Liver (tissue), 8 donors: ENCODE measurements at regions not wholly inside any gene's neighbourhood (a gene's known extent, or its start where the extent isn't known, plus 50 kb on each side); places are given as distances from the start of the nearest gene placed in this dataset.

ENCODE experiments used
- DNase-seq: peaks from one replicate; pipeline ENCODE4 v3.0.0-alpha.2; 2017; ENCODE audit warnings: low spot score
- H3K27ac ChIP-seq, 2 donors: one replicate each; pipeline ENCODE4 v1.7.0; 2013; ENCODE audit warnings: inconsistent platforms in 2 of 2, low read length in 2 of 2, control low read depth in 1 of 2, low read depth in 1 of 2, mild to moderate bottlenecking in 1 of 2
- H3K27me3 ChIP-seq, 4 donors: one replicate each; pipeline versions ENCODE4 v1.6.1 to v1.7.0; 2013; ENCODE audit warnings: low read length in 3 of 4, inconsistent platforms in 1 of 4, mild to moderate bottlenecking in 1 of 4, moderate library complexity in 1 of 4; ENCODE audit not compliant: control insufficient read depth in 4 of 4, insufficient read depth in 4 of 4
- H3K36me3 ChIP-seq, 4 donors: one replicate each; pipeline versions ENCODE4 v1.6.1 to v1.7.0; 2013; ENCODE audit warnings: low read length in 3 of 4, mild to moderate bottlenecking in 3 of 4, low read depth in 1 of 4, moderate library complexity in 1 of 4; ENCODE audit not compliant: control insufficient read depth in 4 of 4, insufficient read depth in 3 of 4
- H3K4me1 ChIP-seq, 4 donors: one replicate each; pipeline versions ENCODE4 v1.6.1 to v1.7.0; 2013; ENCODE audit warnings: low read length in 3 of 4, mild to moderate bottlenecking in 3 of 4, moderate library complexity in 1 of 4; ENCODE audit not compliant: control insufficient read depth in 4 of 4, insufficient read depth in 4 of 4
- H3K4me3 ChIP-seq, 3 donors: one replicate each; pipeline versions ENCODE4 v1.6.1 to v1.7.0; 2013; ENCODE audit warnings: low read length in 3 of 3, control low read depth in 1 of 3, low read depth in 1 of 3, mild to moderate bottlenecking in 1 of 3
- H3K9ac ChIP-seq, 2 donors: one replicate each; pipeline ENCODE4 v1.7.0; 2013; ENCODE audit warnings: low read length in 2 of 2, mild to moderate bottlenecking in 2 of 2, moderate library complexity in 2 of 2, control low read depth in 1 of 2, low read depth in 1 of 2
- H3K9me3 ChIP-seq, 4 donors: one replicate each; pipeline versions ENCODE4 v1.6.1 to v1.7.0; 2013; ENCODE audit warnings: low read length in 3 of 4; ENCODE audit not compliant: control insufficient read depth in 4 of 4
- ATF3 ChIP-seq: IDR thresholded peaks from 2 replicates; pipeline ENCODE4 v1.6.1; 2016; ENCODE audit warnings: antibody characterized with exemption
- CTCF ChIP-seq: fragments of 150-350 bp; IDR thresholded peaks from 2 replicates; pipeline ENCODE4 v1.5.1; 2017; ENCODE audit warnings: improper control_type of control experiment, low read depth, low read length; ENCODE audit not compliant: missing input control
- EGR1 ChIP-seq, 2 donors: IDR thresholded peaks; 2 replicates each; pipeline ENCODE4 v1.6.1; 2016 to 2018; ENCODE audit warnings: antibody characterized with exemption in 2 of 2, low read depth in 2 of 2
- FOXA1 ChIP-seq: IDR thresholded peaks from 2 replicates; pipeline ENCODE4 v1.6.1; 2016; ENCODE audit warnings: antibody characterized with exemption
- FOXA2 ChIP-seq: IDR thresholded peaks from 2 replicates; pipeline ENCODE4 v1.6.1; 2016; ENCODE audit warnings: antibody characterized with exemption
- GABPA ChIP-seq, 2 donors: IDR thresholded peaks in 1 of 2; conservative IDR thresholded peaks in 1 of 2; 2 replicates each; pipeline ENCODE4 v1.6.1; 2016; ENCODE audit warnings: antibody characterized with exemption in 2 of 2, mild to moderate bottlenecking in 1 of 2, moderate library complexity in 1 of 2
- HNF4A ChIP-seq, 2 donors: conservative IDR thresholded peaks; 2 replicates each; pipeline ENCODE4 v1.6.1; 2016; ENCODE audit warnings: antibody characterized with exemption in 2 of 2, mild to moderate bottlenecking in 2 of 2
- HNF4G ChIP-seq: IDR thresholded peaks from 2 replicates; pipeline ENCODE4 v1.6.1; 2016; ENCODE audit warnings: antibody characterized with exemption
- JUND ChIP-seq, 2 donors: IDR thresholded peaks; 2 replicates each; pipeline ENCODE4 v1.6.1; 2016; ENCODE audit warnings: antibody characterized with exemption in 2 of 2
- MAX ChIP-seq: IDR thresholded peaks from 2 replicates; pipeline ENCODE4 v1.6.1; 2016; ENCODE audit warnings: antibody characterized with exemption
- NR2F2 ChIP-seq: IDR thresholded peaks from 2 replicates; pipeline ENCODE4 v1.6.1; 2016; ENCODE audit warnings: antibody characterized with exemption
- RAD21 ChIP-seq, 2 donors: IDR thresholded peaks; 2 replicates each; pipeline ENCODE4 v1.6.1; 2016; ENCODE audit warnings: antibody characterized with exemption in 2 of 2, mild to moderate bottlenecking in 2 of 2
- REST ChIP-seq: IDR thresholded peaks from 2 replicates; pipeline ENCODE4 v1.6.1; 2016; ENCODE audit warnings: antibody characterized with exemption, mild to moderate bottlenecking
- RXRA ChIP-seq, 2 donors: IDR thresholded peaks; 2 replicates each; pipeline ENCODE4 v1.6.1; 2017 to 2018; ENCODE audit warnings: antibody characterized with exemption in 2 of 2, mild to moderate bottlenecking in 1 of 2
- SP1 ChIP-seq: IDR thresholded peaks from 2 replicates; pipeline ENCODE4 v1.6.1; 2018; ENCODE audit warnings: antibody characterized with exemption, mild to moderate bottlenecking
- TAF1 ChIP-seq: conservative IDR thresholded peaks from 2 replicates; pipeline ENCODE4 v1.6.1; 2016; ENCODE audit warnings: antibody characterized with exemption, mild to moderate bottlenecking
- ZBTB33 ChIP-seq: IDR thresholded peaks from 2 replicates; pipeline ENCODE4 v1.6.1; 2016; ENCODE audit warnings: antibody characterized with exemption
- WGBS: extraction: QIAGEN DNeasy Blood & Tissue Kit; methylation state at CpG from one replicate; pipeline ENCODE4 v1.1.7; 2013; 5-methylcytosine and 5-hydroxymethylcytosine counted together
- donor health status: healthy.
- donor health status: healthy.
- donor health status: healthy.
- donor health status: healthy.
- donor health status: healthy.

- Histone ChIP-seq H3K27ac (no peak overlapping the region), H3K4me3 (no peak overlapping the region), H3K36me3 (no peaks in the 10 kb centered on the region), H3K9me3 (no peaks in the 10 kb centered on the region), H3K27me3 (no peaks in the 10 kb centered on the region), H3K4me1 (peaks cover 0 to 6% (median 3%) of the 10 kb centered on the region in 4 donors), H3K9ac (no peak overlapping the region)
- 62% methylated on average over 4 of the region's 4 CpGs for WGBS
- TF ChIP-seq TAF1 (no peak), MAX (no peak), ATF3 (no peak), NR2F2 (no peak), EGR1 (IDR thresholded peaks at IDR 0.05; ENCODE audit: low read depth in 2 of 2) (no peak), GABPA (IDR thresholded peaks at IDR 0.05 in 1 of 2, conservative IDR thresholded peaks at IDR 0.05 in 1 of 2) (no peak), RXRA (IDR thresholded peaks at IDR 0.05) (no peak), HNF4G (no peak), FOXA1 (no peak), CTCF (no peak), RAD21 (IDR thresholded peaks at IDR 0.05) (no peak), HNF4A (conservative IDR thresholded peaks at IDR 0.05) (no peak), FOXA2 (no peak), JUND (IDR thresholded peaks at IDR 0.05) (no peak), SP1 (no peak), ZBTB33 (no peak), REST (no peak)
- no peak for DNase-seq
Measured at GRCh38 chr10:78581133-78581694, 487.6 kb upstream of the ZMIZ1 start.

- H3K4me1 ChIP-seq = peaks cover 0 to 6% (median 3%) of the 10 kb centered on the region in 4 donors
- H3K27ac ChIP-seq = no peak overlapping the region
- no peak overlapping the region for H3K4me3 ChIP-seq
- TF ChIP-seq REST = no peak
- TF ChIP-seq FOXA1 = no peak
- peak in 1 of 2 donors; percentile 8 for TF ChIP-seq HNF4A (conservative IDR thresholded peaks at IDR 0.05)
- no peak for TF ChIP-seq FOXA2
- peak; percentile 55 to 57 for TF ChIP-seq RXRA (IDR thresholded peaks at IDR 0.05)
- no peak overlapping the region for H3K9ac ChIP-seq
- no peak for DNase-seq
- no peaks in the 10 kb centered on the region for H3K27me3 ChIP-seq
- H3K36me3 ChIP-seq = no peaks in the 10 kb centered on the region
- no peaks in the 10 kb centered on the region for H3K9me3 ChIP-seq
Measured at GRCh38 chr10:78582540-78582939, 486.2 kb upstream of the ZMIZ1 start.
